GM13977 (cell line): ENCODE measurements at regions not wholly inside any gene's neighbourhood (a gene's known extent, or its start where the extent isn't known, plus 50 kb on each side); places are given as distances from the start of the nearest gene placed in this dataset.

Source experiments
- DNase-seq: peaks from one replicate; pipeline ENCODE4 v3.0.0; 2012; ENCODE audit warnings: low spot score
- CTCF ChIP-seq: IDR thresholded peaks from 2 replicates; pipeline ENCODE4 v1.5.1; 2012; ENCODE audit warnings: mild to moderate bottlenecking, control low read depth; ENCODE audit not compliant: insufficient read depth; ENCODE audit errors: extremely low read depth, missing control alignments
- in situ Hi-C: fragments of 300-500 bp; cut with MboI; formaldehyde crosslinking; loops from one replicate; pipeline ENCODE4 v1.12.0; 2022; ENCODE audit warnings: low sequenced_read_pairs, low pct_unique_long_range_greater_than_20kb, mixed read lengths, inconsistent platforms; ENCODE audit not compliant: unreplicated experiment

- in situ Hi-C loops, result no loop called here
- DNase-seq, result no peak
- TF ChIP-seq CTCF, result no peak
Measured at GRCh38 chr19:5268801-5269200, 71.8 kb downstream of the PTPRS start.

GRCh38 chr19:5265260-5265659 is 75.4 kb downstream of the PTPRS start:
- no peak for TF ChIP-seq CTCF
- in situ Hi-C loops, result no loop called here
- no peak for DNase-seq

- TF ChIP-seq CTCF, result no peak
- no peak for DNase-seq
- in situ Hi-C loops, result no loop called here
Measured at GRCh38 chr19:5264453-5264852, 76.2 kb downstream of the PTPRS start.

GRCh38 chr19:5263615-5264014 is 77.0 kb downstream of the PTPRS start:
- TF ChIP-seq CTCF, result no peak
- no peak for DNase-seq
- in situ Hi-C loops, result no loop called here

GRCh38 chr19:5262721-5263120 is 77.9 kb downstream of the PTPRS start:
- in situ Hi-C loops, result no loop called here
- no peak for TF ChIP-seq CTCF
- no peak for DNase-seq

- TF ChIP-seq CTCF, result no peak
- no peak for DNase-seq
- in situ Hi-C loops, result no loop called here
Measured at GRCh38 chr19:5261156-5261890, 79.3 kb downstream of the PTPRS start.

GRCh38 chr19:5260381-5260967 is 80.1 kb downstream of the PTPRS start:
- in situ Hi-C loops, result no loop called here
- no peak for TF ChIP-seq CTCF
- no peak for DNase-seq
